Hindlimb muscle (tissue), 1 donor: ENCODE measurements at regions not wholly inside any gene's neighbourhood (a gene's known extent, or its start where the extent isn't known, plus 50 kb on each side); places are given as distances from the start of the nearest gene placed in this dataset.
"Not testable (repeated sequence)": the region's sequence is repeated elsewhere in the genome, so short reads cannot be mapped to it uniquely, and the experiment has no call there.

ENCODE experiments used
- DNase-seq: peaks from one replicate; pipeline ENCODE4 v3.0.0-alpha.2; 2013

DNA sequence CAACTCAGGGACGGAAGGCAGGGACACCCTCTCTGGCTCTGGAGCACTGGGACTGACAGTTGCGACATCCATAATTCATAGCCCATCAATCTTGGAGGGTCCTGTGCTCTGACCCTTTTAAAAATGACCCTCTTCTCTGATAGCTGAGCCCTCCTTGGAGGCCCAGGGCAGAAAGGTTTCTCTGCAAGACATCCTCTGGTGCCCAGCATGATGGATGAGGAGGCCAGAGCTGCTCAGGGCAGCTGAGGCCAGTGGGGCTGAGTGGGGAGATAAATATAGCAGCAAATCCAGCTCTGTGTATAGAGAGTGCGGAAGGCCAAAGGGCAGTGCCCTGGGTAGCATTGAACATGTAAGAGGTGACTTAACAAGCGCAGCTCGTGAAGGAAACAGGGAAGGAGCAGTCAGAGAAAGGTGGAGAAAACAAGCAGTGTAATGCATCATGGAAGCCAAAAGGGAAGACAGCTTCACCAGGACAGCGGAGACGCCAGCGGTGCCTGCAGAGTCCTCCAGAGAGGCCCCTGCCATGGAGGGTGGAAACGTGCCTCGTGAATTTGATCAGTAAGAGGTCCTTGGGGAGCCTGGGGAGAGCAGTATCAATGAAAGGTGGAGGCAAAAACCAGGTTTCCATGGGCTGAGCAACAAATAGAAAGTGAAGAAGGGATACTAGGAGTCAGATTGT, 50.4 kb upstream of the FMOD start:
- no peak for DNase-seq

DNA sequence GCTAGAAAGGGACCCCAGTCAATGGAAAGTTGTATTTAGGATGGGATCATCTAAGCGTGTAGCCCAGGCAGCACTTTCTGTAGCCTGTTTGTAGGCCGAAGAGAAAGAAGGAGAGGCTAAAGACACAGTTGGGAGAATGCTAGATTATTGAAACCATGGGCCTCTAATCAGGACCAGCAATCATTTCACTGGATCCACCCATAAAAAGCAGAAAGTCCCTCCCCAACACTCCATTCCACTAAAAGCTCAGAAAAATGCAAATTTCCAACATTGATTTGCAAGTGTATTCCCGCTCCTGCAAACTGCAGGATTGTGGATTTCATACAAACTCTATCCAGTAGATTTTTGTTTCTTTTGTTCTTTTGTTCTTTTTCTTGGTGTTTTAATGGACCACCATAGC, 51.2 kb upstream of the FMOD start:
- DNase-seq = no peak

DNA sequence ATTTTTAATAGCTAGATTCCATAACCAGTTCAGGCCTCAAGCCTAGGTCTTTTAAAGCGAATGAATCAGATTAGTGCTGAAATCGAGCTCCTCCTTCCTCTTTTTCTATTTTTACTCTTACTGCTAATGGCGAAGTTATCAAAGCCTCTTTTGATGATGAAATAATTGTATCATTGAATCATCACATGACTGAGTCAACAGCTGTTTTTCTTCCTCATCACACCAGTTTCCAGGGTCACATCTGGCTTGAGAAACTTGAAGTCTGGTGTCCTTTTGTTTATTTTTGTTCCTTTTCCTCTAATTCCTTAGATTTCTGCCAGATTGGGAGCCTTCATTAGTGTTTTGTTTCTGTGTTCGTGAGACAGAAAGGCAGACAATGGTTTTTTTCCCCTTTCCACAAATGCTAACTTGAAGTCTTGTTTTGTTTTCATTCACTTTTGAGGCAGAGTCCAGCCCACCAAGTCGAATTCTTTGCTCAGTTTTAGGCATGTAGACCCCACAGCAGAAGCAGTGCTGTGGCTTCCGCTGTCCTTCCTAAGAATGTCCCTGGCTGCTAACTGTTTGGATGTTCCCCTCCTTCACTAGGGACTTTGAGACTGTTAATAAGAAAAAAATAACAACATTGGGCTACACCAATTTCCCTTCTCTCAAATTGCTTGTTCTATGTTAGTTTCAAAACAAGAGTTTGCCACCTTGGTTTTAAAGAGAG, 51.9 kb upstream of the FMOD start:
- peak; percentile 26 for DNase-seq

DNA sequence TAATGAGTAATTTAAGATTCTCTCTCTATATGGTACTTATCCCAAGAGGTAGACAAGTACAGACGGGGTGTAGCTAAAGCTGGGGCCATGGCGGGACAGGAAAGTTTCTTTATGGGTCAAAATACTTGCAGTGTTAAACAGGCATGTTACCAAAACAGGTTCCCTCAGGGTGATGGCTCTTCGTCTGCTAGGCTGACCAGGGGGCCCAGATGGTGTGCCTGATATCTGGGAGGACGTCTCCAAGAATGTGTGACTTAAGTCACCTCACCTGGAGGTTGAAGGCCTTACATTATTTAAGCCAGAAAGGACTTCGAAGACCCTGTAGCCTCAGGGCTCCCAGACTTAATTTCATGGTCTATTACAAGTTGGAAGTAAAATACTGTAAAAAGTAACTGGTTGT, 52.7 kb upstream of the FMOD start:
- no peak for DNase-seq

DNA sequence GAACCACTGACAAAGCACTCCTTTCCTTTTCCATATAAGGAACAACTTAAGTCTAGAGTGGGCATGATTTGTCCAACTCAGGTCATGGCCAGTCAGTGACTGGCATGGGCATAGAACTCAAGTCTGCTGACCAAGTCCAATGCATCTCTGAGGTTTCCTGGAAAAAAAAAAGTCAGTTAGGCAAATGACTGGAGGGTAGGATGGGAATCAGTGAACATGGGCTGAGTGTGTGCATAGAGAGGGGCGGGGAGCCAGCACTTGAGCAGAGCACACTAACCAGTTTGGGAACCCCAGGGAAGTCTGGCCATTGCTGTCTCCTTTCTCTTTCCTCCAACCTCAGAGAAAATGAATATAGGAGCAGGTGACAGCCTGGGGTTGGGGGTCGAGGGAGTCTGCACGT, 53.6 kb upstream of the FMOD start:
- no peak for DNase-seq

DNA sequence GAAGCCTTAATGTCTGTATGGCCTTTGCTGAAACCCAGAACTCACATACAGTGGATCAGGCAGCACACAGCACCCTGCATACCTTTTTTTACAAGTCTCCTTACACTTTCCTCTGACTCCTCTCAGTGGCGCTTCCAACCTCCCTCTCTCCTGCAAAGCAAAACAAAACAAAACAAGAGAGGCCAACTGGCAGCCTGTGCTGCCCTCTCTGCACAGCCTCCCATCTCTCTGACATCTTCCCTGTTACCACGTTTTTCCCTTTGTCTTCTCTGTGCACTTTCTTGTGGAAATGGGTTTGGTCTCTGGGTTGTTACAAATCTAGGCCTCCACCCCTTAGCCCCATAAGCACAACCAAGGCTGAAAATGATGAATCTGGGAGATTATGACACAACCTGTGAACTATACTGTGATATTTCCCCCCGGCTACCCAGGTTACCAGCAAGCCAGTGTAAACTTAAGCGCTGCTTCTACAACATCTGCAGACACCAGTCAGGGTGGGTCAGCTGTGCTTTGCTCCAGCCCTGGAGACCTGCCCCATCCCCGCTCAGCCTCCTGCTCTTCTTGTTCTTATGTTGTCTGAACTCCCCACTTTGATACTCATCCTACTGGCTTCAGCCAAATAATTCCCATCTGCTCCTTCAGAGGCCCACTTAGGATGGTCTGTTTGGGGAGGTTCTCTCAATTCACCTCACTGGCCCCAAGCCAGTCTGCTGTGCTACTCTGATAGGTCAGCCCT, 54.9 kb upstream of the FMOD start:
- DNase-seq = no peak

DNA sequence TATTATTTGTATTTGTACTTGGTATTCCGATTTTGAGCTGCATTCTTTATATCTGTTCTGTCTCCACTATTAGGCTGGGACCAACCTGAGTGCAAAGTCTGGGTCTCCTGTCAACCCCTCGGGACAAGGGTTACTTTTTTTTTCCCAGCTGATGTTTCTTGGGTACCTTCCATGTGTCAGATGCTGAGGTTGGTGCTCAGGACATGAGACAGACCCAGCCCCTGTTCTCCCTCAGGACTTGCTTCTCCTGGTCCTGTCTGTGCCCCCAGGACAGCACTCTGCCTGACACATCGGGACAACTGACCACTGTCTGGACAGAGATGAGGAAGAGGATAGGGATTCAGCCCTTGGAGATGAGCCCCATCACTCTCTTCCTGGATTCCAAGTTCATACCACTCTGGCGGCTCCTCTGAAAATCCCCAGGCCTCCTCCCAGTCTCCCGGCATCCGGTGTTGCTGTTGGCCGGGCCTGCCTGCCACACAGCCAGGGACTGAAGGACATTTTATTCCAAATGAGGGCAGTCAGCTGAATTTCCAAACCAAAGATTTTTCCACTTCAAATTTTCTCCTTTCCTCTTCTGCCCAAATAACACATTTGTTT, 55.6 kb upstream of the FMOD start:
- peak; percentile 50 for DNase-seq

DNA sequence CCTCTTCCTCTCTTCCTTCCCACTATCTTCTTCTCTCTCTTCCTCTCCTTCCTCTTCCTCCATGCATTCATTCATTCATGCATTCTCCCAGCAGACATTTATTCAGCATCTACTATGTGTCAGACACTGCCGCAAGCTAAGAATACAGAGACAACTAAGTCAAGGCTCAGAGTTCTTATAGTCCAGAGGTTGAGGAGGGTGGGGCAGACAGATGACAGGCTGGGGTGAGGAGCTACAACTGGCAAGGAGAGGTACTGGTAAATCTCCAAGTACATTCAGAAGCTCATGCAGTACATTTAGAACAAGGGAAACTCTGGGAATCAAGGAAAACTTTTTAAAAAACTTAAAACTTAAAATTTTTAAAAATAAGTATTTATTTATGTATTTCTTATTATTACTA, 56.4 kb upstream of the FMOD start:
- no peak for DNase-seq

DNA sequence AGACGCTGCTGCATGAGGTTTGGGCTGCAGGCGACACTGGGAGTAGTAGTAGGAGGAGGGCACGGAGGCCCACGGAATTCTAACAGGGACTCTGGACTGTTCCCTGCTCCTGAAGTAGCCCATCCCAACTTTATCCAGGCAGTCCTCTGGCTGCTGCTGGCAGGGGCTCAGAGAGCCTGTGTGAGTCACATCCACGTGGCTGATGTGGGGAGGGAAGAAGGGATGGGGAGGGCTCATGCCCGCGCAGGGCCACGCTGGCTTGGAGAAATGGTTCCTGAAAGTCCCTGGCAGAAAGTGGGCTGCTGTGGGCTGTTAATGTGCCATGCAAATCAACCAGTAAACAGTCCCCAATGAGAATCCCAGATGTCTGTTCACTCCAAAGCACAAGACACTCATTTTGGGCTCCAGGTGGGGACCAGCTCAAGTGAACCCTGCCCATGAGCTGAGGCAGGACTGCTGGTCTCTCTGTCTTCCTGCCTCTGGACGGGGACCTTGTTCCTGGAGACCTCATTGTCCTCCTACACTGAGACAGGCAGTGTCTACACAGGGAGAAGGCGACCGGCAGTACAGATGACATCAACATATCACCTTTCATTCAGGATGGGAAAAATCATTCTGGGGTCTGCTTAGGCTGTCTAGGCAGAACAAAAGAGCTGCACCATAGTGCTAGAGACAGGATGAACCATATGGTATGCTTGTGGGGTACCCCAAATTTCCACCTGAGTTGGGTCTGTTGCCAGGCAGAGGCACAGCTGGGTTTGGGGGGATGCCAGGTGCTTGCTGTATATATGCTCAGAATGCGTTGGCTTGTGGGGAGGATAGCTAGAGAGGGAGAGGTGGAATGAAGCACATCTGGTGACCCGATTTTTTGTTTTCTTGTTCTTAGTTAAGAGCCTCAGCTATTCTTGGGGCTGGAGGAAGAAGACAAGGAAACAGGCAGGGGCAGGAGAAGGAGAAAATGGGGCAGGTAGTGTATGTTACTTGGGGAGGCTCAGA, 57.9 kb upstream of the FMOD start:
- DNase-seq = peak; percentile 80

DNA sequence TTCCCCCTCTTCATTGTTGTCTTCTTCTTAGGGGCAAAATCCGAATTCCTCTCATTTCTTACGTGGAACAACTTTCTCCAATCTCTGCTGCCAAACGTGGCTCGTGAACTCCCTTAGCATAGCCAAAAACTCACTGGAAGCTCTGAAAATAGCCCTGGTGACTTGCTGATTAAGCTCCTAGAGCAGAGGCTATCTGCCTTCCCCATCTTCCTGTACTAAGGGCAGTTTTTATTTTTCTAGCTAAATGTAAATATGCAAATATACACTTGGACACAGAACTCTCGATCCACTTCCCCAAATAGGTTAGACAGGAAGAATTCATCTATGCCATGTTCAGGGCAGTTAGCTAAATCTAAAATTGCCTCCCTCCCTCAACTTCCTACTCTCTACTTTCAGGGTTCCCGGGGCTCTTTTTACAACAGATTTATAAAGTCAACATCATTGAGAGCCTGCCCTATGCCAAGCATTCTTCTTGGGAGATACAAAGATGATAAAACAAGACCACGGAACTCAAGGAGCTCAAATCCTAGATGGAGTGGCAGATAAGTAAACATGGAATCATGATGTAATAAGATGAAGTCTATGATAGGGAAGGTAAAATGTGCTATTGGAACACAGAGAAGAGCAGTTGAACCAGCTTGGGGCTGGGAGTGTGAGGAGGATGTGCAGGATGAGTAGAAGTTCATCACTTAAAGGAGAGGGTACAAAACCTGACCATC, 59.4 kb upstream of the FMOD start:
- DNase-seq = no peak

DNA sequence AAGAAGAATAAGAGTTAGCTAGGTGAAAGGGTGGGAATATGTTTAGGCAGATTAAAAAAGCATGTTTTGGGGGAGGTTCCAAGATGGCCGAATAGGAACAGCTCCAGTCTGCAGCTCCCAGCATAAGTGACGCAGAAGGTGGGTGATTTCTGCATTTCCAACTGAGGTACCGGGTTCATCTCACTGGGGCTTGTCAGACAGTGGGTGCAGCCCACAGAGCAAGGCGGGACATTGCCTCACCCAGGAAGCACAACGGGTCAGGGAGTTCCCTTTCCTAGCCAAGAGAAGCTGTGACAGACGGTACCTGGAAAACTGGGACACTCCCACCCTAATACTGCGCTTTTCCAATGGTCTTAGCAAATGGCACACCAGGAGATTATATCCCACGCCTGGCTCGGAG, 60.5 kb upstream of the FMOD start:
- not testable (repeated sequence) for DNase-seq

DNA sequence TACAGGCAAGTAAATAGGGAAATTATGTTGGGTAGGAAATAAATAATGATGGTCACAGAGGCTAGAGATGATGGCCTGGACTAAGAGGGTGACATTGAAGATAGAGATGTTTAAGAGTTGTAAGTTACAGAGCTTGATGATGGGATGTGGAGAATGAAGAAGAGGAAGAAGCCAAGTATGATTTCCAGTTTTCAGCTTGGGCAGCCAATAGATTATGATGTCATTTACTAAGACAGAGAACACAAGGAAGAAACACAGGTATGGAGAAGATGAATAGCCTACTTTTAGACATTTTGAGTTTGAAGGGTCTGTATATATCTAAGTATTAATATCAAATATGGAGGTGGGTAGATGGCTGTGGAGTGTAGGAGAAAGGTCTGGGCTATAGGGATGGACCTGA, 56.0 kb upstream of the PRELP start:
- DNase-seq = no peak

DNA sequence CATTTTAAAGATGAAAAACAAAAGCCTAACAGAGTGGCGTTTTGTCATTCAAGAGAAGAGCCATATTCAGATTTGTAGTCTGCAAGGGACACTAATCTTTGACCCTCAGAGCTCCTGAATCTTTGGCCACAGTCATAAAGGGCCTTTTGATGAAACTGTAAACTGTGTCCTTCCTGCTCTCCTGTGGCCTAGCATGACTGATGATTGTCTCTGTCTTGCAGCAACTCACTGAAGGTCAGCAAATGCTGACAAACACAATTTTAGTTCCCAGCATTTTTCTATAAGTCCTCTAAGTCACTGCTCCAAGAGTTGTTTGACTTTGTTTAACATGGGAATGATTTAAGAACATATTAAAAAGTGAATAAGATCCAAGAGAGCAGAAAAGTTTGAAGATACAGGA, 55.3 kb upstream of the PRELP start:
- no peak for DNase-seq

DNA sequence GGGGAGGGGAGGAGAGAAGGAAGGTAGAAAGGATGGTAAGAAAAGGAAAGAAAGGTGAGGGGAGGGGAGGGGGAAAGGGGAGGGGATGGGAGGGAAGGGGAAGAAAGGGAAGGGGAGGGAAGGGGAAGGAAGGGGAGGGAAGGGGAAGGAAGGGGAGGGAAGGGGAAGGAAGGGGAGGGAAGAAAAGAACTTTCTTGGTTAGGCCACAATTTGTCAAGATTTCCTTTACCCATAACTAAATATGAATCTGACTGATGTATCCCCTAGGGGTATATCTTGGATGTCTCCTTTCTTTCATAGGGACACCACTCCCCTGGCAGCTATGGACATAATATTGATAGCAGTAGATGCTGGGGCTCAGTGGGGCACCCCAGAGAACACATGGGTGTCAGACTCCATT, 54.4 kb upstream of the PRELP start:
- DNase-seq = no peak

DNA sequence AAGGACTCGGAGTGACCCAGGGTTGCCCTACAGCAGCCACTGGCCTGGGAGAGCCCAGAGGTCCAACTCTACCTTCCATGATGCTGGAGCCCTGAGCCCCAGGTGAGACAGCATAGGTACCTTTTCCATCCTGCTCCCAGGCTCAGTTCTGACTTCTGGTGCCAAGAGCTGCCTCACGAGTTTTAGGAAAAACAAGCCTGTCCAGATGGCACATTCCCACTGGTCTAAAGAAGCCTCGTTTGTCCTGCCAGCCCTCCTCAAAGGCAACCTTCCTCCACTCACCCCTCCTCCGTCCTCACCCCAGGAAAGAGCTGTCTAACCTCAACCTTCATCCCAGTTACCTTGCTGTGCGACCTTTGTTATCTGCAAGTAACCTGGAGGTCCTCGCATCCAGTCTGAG, 53.5 kb upstream of the PRELP start:
- no peak for DNase-seq

DNA sequence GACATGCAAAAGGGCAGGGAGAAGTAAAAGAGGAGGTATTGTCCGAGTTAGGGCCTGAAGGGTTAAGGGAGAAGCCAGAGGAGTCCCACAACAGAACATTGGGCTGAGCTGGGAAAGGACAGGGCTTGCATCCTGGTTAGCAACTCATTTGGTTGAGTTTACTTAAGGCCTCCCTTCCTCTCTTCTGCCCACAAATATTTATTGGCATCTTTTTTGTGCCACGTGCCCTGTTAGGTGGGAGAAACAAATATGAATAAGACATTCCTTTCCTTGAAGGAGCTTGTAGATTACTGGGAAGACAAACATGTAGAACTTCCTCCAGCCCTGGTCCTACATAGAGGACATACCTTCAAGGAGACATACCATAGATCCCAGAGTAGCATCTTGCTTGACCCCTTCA, 53.0 kb upstream of the PRELP start:
- no peak for DNase-seq

DNA sequence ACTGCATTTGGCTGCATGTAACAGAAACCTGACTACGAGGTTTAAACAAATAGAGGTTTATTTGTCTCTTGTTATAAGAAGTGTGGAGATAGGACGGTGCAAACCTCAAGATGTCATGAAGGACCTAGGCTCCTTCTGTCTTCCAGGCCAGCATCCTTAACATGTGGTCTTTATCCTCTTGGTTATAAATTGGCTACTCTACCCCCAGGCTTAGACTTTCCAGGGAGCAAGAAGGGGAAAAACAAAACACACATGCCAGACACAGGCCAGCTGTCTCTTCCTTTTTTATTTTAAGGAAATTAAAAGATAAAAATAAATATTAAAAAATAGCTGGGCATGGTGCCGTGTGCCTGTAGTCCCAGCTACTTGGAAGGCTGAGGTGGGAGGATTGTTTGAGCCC, 51.3 kb upstream of the PRELP start:
- DNase-seq = no peak

DNA sequence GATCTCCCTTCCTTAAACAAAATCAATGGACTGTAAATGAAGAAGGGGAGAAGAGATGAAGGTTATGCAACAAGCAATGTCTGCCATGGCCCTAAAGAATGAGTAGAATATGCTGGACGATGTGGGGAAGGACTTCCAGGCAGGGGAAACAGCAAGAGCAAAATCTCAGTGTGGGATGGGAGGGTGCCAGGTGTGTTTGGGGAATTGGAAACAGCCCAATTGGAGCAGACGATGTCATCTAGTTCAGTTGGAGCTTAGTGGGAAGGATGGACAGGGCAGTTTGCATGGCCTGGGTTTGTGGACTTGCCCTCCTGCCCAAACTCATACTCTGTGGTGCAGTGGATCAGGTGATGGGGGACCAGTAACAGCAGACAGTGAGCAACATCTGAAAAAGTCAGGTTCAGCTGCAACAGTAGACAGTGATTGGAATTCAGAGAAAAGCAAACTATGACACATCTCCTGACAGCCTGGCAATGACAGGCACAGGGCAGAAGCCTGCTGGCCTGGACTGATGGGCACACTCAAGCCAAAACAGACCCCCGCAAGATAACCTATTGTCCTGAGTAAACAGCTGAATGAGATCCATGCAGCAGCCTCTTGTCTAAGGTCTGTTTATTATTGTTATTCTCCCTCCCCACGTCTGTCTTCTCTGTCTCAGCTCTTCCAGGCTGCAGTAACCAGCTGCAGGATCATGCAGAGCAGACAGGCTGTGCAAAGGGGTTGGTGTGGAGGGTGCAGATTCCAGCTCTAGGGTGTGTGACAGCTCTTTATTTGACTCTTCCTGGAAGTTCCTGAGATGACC, 50.5 kb upstream of the PRELP start:
- no peak for DNase-seq

DNA sequence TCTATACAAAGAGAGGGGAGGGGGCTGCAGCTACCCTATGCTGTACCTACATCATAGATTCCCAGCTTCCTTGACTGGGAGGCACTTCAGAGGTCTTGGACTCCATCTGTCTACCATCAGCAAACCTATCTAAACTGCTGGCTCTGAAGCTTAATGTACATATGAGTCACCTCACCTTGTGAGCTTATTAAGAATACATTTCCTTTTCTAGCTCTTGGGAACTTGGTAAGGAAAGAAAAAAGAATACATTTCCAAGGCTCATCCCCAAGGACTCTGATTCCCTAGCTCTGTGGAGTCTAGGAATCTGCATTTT, 50.0 kb upstream of the PRELP start:
- no peak for DNase-seq
